HepG2 (cell line): ENCODE measurements at regions not wholly inside any gene's neighbourhood (a gene's known extent, or its start where the extent isn't known, plus 50 kb on each side); places are given as distances from the start of the nearest gene placed in this dataset.

ENCODE experiments used
- ATAC-seq: fragments of 200-7000 bp; cut with Tn5 transposase; 3 replicates; pipeline ENCODE4 v1.9.1; 2020; ENCODE audit warnings: mild to moderate bottlenecking, moderate library complexity
- BruUV-seq: library from RNA; stranded (reverse); fragments of 400-500 nt; replicated peaks from 2 replicates; lab custom pipeline; 2021; lab: Mats Ljungman, UMichigan
- CTCF ChIA-PET: fragments of 300-600 bp; formaldehyde crosslinking; extraction: SDS; loops from one replicate; lab custom pipeline; 2021; ENCODE audit warnings: low total read pairs, inconsistent platforms, low intra/inter-chr PET ratio; lab: Yijun Ruan, JAX
- POLR2A ChIA-PET: fragments of 350-600 bp; sonication (Branson Sonifier 250); formaldehyde crosslinking; loops from one replicate; lab custom pipeline; 2020; ENCODE audit warnings: antibody characterized with exemption, inconsistent platforms; lab: Yijun Ruan, JAX
- DNase-seq: peaks from one replicate; pipeline ENCODE4 v3.0.0-alpha.2; 2015; ENCODE audit warnings: low spot score
- FAIRE-seq: peaks from 3 replicates; lab custom pipeline; 2011; peaks lifted over from hg19 to GRCh38; lab: Jason Lieb, UNC
- H2AFZ ChIP-seq: one replicate; pipeline ENCODE4 v1.6.1; 2011; ENCODE audit warnings: low read length, inconsistent platforms
- H3K27ac ChIP-seq: fragments of 300-600 bp; 3 replicates; pipeline ENCODE4 v1.8.0; 2011; ENCODE audit warnings: mixed run types, mild to moderate bottlenecking, mixed read lengths, low read length, inconsistent platforms; ENCODE audit not compliant: insufficient read depth; ENCODE audit errors: extremely low read length
- H3K27me3 ChIP-seq, 2 experiments: fragments of 200-600 bp in 1 of 2; 2 replicates in 1 of 2; 3 replicates in 1 of 2; pipeline versions ENCODE4 v1.6.0 to v1.8.0; 2011; ENCODE audit warnings: low read length in 2 of 2, mild to moderate bottlenecking in 2 of 2, moderate library complexity in 2 of 2, inconsistent platforms in 1 of 2; ENCODE audit not compliant: insufficient read depth in 2 of 2, control insufficient read depth in 1 of 2
- H3K36me3 ChIP-seq, 2 experiments: fragments of 200-600 bp in 1 of 2; replicated peaks in 1 of 2; 2 replicates in 1 of 2; 3 replicates in 1 of 2; pipeline versions ENCODE4 v1.5.1 to v1.8.0; 2011; ENCODE audit warnings: low read length in 2 of 2, inconsistent platforms in 1 of 2; ENCODE audit not compliant: insufficient read depth in 2 of 2, control insufficient read depth in 1 of 2
- H3K4me1 ChIP-seq: 2 replicates; pipeline ENCODE4 v1.5.1; 2012; ENCODE audit warnings: low read length, inconsistent platforms; ENCODE audit not compliant: insufficient read depth
- H3K4me2 ChIP-seq: 2 replicates; pipeline ENCODE4 v1.6.0; 2011; ENCODE audit warnings: low read depth, low read length, inconsistent platforms
- H3K4me3 ChIP-seq, 3 experiments: fragments of 200-600 bp in 1 of 3; sonication (generic), shearing (Covaris generic) in 1 of 3; replicated peaks in 1 of 3; 2 replicates each; pipeline ENCODE4 v1.5.1; 2011 to 2016; ENCODE audit warnings: low read length in 3 of 3, inconsistent platforms in 2 of 3, low read depth in 2 of 3, mild to moderate bottlenecking in 2 of 3, control low read depth in 1 of 3, mixed read lengths in 1 of 3; ENCODE audit not compliant: insufficient read depth in 1 of 3
- H3K79me2 ChIP-seq: one replicate; pipeline ENCODE4 v1.6.1; 2011; ENCODE audit warnings: low read length, inconsistent platforms; ENCODE audit not compliant: insufficient read depth
- H3K9ac ChIP-seq: 2 replicates; pipeline ENCODE4 v1.6.0; 2011; ENCODE audit warnings: mild to moderate bottlenecking, low read depth, low read length, inconsistent platforms; ENCODE audit not compliant: insufficient read depth
- H3K9me3 ChIP-seq: 2 replicates; pipeline ENCODE4 v1.5.1; 2012; ENCODE audit warnings: mild to moderate bottlenecking, low read length
- H4K20me1 ChIP-seq: 2 replicates; pipeline ENCODE4 v1.6.0; 2011; ENCODE audit warnings: inconsistent platforms, mild to moderate bottlenecking, low read length, moderate library complexity; ENCODE audit not compliant: insufficient read depth
- EEA1 ChIP-seq: sonication (generic); formaldehyde crosslinking; IDR thresholded peaks from 2 replicates; pipeline ENCODE4 v1.5.1; 2020; ENCODE audit warnings: mild to moderate bottlenecking, missing genetic modification reagents, borderline replicate concordance
- FOXA1 ChIP-seq, 2 experiments: fragments of 450-650 bp in 1 of 2; sonication (generic) in 1 of 2; formaldehyde crosslinking in 1 of 2; IDR thresholded peaks; 2 replicates each; pipeline versions ENCODE4 v1.4.0 to v1.6.1; 2016 to 2020; ENCODE audit warnings: missing genetic modification reagents in 1 of 2
- MZF1 ChIP-seq: sonication (generic); formaldehyde crosslinking; IDR thresholded peaks from 2 replicates; pipeline ENCODE4 v1.8.1; 2023; ENCODE audit warnings: mild to moderate bottlenecking, missing genetic modification reagents, borderline replicate concordance
- ZKSCAN8 ChIP-seq: IDR thresholded peaks from 2 replicates; pipeline ENCODE4 v1.6.1; 2016; ENCODE audit warnings: borderline replicate concordance, missing genetic modification reagents, missing compliant biosample characterization
- WGBS: methylation state at CpG from one replicate; pipeline ENCODE4 v1.1.6; 2017; ENCODE audit warnings: low lambda C conversion rate; 5-methylcytosine and 5-hydroxymethylcytosine counted together
- in situ Hi-C: cut with HindIII; loops from 2 replicates; pipeline ENCODE4 v1.10.0; 2017; ENCODE audit warnings: low pct_unique_long_range_greater_than_20kb; ENCODE audit not compliant: extremely low pct_ligation_motif_present
- intact Hi-C: fragments of 100-400 bp; cut with micrococcal nuclease; formaldehyde crosslinking; loops from one replicate; pipeline ENCODE4 v1.10.0; 2022; ENCODE audit not compliant: unreplicated experiment
- TF ChIP-seq, protein P1 (sequence below): fragments of 450-650 bp; IDR thresholded peaks from 2 replicates; pipeline ENCODE4 v1.6.1; 2017
- TF ChIP-seq, protein P2 (sequence below): sonication (generic); formaldehyde crosslinking; IDR thresholded peaks from 2 replicates; pipeline ENCODE4 v1.5.1; 2020; ENCODE audit warnings: mild to moderate bottlenecking, missing genetic modification reagents

DNA sequence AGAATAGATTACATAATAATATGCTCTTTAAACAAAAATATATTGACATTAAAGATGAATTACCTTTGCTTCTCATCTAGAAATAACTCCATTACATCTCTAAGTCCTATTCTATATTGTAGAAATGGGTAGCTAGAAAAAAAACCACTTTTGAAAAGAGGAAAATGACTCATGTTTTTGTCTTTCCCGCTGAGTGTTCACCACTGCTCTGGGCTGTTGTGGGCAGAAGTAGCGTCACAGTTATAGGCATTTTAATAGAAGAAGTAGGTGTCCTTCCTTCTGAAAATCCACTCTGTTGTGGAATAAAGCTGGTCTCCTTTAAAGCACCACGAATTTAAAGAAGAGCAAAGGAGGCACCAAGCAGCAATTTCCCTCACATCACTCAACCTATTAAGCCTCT lies 117.6 kb upstream of the NFE2L3 start:
- ChIA-PET POLR2A (no interaction called here), CTCF (no interaction called here)
- ATAC-seq (no peak), DNase-seq (no peak), FAIRE-seq (no peak)
- no peak overlapping the region for H3K4me2 ChIP-seq
- no peaks in the 10 kb centered on the region for H4K20me1 ChIP-seq
- 47% methylated on average over 3 of the region's 3 CpGs for WGBS
- in situ Hi-C loops = no loop called here
- no peak overlapping the region for H2AFZ ChIP-seq
- no TSS peak for BruUV-seq
- no peaks in the 10 kb centered on the region for H3K27me3 ChIP-seq
- TF ChIP-seq ZKSCAN8 (CRISPR knock-in tag) (no peak), FOXA1 (IDR thresholded peaks at IDR 0.05) (no peak), FOXA1 (CRISPR knock-in tag; IDR thresholded peaks at IDR 0.05) (no peak), EEA1 (no peak), MZF1 (CRISPR knock-in tag) (no peak)
- TF ChIP-seq, protein P1, sequence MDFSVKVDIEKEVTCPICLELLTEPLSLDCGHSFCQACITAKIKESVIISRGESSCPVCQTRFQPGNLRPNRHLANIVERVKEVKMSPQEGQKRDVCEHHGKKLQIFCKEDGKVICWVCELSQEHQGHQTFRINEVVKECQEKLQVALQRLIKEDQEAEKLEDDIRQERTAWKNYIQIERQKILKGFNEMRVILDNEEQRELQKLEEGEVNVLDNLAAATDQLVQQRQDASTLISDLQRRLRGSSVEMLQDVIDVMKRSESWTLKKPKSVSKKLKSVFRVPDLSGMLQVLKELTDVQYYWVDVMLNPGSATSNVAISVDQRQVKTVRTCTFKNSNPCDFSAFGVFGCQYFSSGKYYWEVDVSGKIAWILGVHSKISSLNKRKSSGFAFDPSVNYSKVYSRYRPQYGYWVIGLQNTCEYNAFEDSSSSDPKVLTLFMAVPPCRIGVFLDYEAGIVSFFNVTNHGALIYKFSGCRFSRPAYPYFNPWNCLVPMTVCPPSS = no peak
- TF ChIP-seq, protein P2, sequence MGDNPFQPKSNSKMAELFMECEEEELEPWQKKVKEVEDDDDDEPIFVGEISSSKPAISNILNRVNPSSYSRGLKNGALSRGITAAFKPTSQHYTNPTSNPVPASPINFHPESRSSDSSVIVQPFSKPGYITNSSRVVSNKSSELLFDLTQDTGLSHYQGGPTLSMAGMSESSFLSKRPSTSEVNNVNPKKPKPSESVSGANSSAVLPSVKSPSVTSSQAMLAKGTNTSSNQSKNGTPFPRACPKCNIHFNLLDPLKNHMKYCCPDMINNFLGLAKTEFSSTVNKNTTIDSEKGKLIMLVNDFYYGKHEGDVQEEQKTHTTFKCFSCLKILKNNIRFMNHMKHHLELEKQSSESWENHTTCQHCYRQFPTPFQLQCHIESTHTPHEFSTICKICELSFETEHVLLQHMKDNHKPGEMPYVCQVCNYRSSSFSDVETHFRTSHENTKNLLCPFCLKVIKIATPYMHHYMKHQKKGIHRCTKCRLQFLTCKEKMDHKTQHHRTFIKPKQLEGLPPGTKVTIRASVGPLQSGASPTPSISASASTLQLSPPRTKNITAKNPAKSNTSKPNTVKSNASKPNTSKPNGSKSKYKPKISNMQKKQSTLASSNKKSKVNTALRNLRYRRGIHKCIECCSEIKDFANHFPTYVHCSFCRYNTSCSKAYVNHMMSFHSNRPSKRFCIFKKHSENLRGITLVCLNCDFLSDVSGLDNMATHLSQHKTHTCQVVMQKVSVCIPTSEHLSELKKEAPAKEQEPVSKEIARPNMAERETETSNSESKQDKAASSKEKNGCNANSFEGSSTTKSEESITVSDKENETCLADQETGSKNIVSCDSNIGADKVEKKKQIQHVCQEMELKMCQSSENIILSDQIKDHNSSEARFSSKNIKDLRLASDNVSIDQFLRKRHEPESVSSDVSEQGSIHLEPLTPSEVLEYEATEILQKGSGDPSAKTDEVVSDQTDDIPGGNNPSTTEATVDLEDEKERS = no peak
- peaks cover 8% of the 10 kb centered on the region; the same call in 1 of the 2 replicates for H3K4me1 ChIP-seq
- no peak overlapping the region for H3K9ac ChIP-seq
- H3K36me3 ChIP-seq = no peaks in the 10 kb centered on the region
- H3K4me3 ChIP-seq = no peak overlapping the region
- H3K79me2 ChIP-seq = no peaks in the 10 kb centered on the region
- intact Hi-C loops = no loop called here
- H3K9me3 ChIP-seq = no peaks in the 10 kb centered on the region
- no peak overlapping the region for H3K27ac ChIP-seq
